OCI-LY7 (cell line): ENCODE measurements at regions not wholly inside any gene's neighbourhood (a gene's known extent, or its start where the extent isn't known, plus 50 kb on each side); places are given as distances from the start of the nearest gene placed in this dataset.

Experiments
- BruUV-seq: library from RNA; stranded (reverse); fragments of 400-500 nt; replicated peaks from 2 replicates; lab custom pipeline; 2021; lab: Mats Ljungman, UMichigan
- CTCF ChIA-PET: fragments of 300-600 bp; sonication (Branson Sonifier 250); formaldehyde crosslinking; loops from one replicate; lab custom pipeline; 2022; ENCODE audit warnings: antibody characterized with exemption; ENCODE audit not compliant: unreplicated experiment; lab: Charles Lee
- POLR2A ChIA-PET: fragments of 300-600 bp; sonication (Branson Sonifier 250); formaldehyde crosslinking; loops from one replicate; lab custom pipeline; 2022; ENCODE audit warnings: antibody characterized with exemption; lab: Charles Lee
- DNase-seq: peaks from one replicate; pipeline ENCODE4 v3.0.0-alpha.2; 2015; ENCODE audit warnings: low spot score
- H2AFZ ChIP-seq: fragments of 200-600 bp; sonication (generic), shearing (Covaris generic); 2 replicates; pipeline ENCODE4 v1.6.1; 2014; ENCODE audit warnings: mild to moderate bottlenecking, antibody characterized with exemption, low read length, moderate library complexity
- H3K27ac ChIP-seq: fragments of 200-600 bp; sonication (generic); 2 replicates; pipeline ENCODE4 v1.5.1; 2014; ENCODE audit warnings: mixed run types, low read depth, mild to moderate bottlenecking, moderate library complexity, low read length, inconsistent platforms; ENCODE audit not compliant: poor library complexity, severe bottlenecking
- H3K36me3 ChIP-seq: fragments of 200-600 bp; sonication (generic); 2 replicates; pipeline ENCODE4 v1.6.1; 2014; ENCODE audit warnings: mild to moderate bottlenecking, antibody characterized with exemption, low read length, moderate library complexity, mixed read lengths; ENCODE audit not compliant: insufficient read depth
- H3K4me1 ChIP-seq: fragments of 200-600 bp; sonication (generic); 2 replicates; pipeline ENCODE4 v1.5.1; 2014; ENCODE audit warnings: mild to moderate bottlenecking, low read length; ENCODE audit not compliant: insufficient read depth, poor library complexity, severe bottlenecking
- H3K4me2 ChIP-seq: fragments of 200-600 bp; sonication (generic); 2 replicates; pipeline ENCODE4 v1.6.1; 2014; ENCODE audit warnings: mild to moderate bottlenecking, low read length
- H3K4me3 ChIP-seq: fragments of 200-600 bp; sonication (generic); 2 replicates; pipeline ENCODE4 v1.5.1; 2014; ENCODE audit warnings: mild to moderate bottlenecking, low read depth, low read length; ENCODE audit not compliant: poor library complexity, severe bottlenecking
- H3K79me2 ChIP-seq: fragments of 200-600 bp; sonication (generic); 2 replicates; pipeline ENCODE4 v1.6.1; 2016; ENCODE audit warnings: low read depth, mild to moderate bottlenecking, low read length, moderate library complexity, mixed read lengths; ENCODE audit not compliant: insufficient read depth
- H3K9me2 ChIP-seq: fragments of 200-600 bp; sonication (generic); 2 replicates; pipeline ENCODE4 v1.6.1; 2016; ENCODE audit warnings: mild to moderate bottlenecking, low read length, mixed read lengths; ENCODE audit not compliant: insufficient read depth
- H3K9me3 ChIP-seq: fragments of 200-600 bp; sonication (generic); 2 replicates; pipeline ENCODE4 v1.6.1; 2014; ENCODE audit warnings: mild to moderate bottlenecking, mixed run types, low read length, mixed read lengths
- H4K20me1 ChIP-seq: fragments of 200-600 bp; sonication (generic); 2 replicates; pipeline ENCODE4 v1.6.1; 2014; ENCODE audit warnings: mild to moderate bottlenecking, antibody characterized with exemption, low read length, moderate library complexity, mixed read lengths; ENCODE audit not compliant: insufficient read depth
- EZH2phosphoT487 ChIP-seq: fragments of 200-600 bp; sonication (generic); IDR thresholded peaks from 2 replicates; pipeline ENCODE4 v1.6.1; 2018; ENCODE audit warnings: low read depth, borderline replicate concordance, mild to moderate bottlenecking, mixed run types, antibody characterized with exemption, low read length, moderate library complexity, mixed read lengths
- intact Hi-C: fragments of 100-400 bp; cut with micrococcal nuclease; formaldehyde crosslinking; loops from one replicate; pipeline ENCODE4 v1.10.0; 2022; ENCODE audit not compliant: unreplicated experiment
- TF ChIP-seq, protein P1 (sequence below): fragments of 200-600 bp; sonication (generic); conservative IDR thresholded peaks from 2 replicates; pipeline ENCODE4 v1.5.1; 2014; ENCODE audit warnings: mild to moderate bottlenecking, antibody characterized with exemption, low read length, moderate library complexity, mixed read lengths

- POLR2A ChIA-PET = no interaction called here
- no peaks in the 10 kb centered on the region for H3K36me3 ChIP-seq
- no TSS peak for BruUV-seq
- H4K20me1 ChIP-seq = no peaks in the 10 kb centered on the region
- no peak overlapping the region for H3K27ac ChIP-seq
- CTCF ChIA-PET = no interaction called here
- intact Hi-C loops = no loop called here
- no peak overlapping the region for H2AFZ ChIP-seq
- no peak for DNase-seq
- H3K4me1 ChIP-seq = no peaks in the 10 kb centered on the region
- TF ChIP-seq EZH2phosphoT487 = no peak
- TF ChIP-seq, protein P1, sequence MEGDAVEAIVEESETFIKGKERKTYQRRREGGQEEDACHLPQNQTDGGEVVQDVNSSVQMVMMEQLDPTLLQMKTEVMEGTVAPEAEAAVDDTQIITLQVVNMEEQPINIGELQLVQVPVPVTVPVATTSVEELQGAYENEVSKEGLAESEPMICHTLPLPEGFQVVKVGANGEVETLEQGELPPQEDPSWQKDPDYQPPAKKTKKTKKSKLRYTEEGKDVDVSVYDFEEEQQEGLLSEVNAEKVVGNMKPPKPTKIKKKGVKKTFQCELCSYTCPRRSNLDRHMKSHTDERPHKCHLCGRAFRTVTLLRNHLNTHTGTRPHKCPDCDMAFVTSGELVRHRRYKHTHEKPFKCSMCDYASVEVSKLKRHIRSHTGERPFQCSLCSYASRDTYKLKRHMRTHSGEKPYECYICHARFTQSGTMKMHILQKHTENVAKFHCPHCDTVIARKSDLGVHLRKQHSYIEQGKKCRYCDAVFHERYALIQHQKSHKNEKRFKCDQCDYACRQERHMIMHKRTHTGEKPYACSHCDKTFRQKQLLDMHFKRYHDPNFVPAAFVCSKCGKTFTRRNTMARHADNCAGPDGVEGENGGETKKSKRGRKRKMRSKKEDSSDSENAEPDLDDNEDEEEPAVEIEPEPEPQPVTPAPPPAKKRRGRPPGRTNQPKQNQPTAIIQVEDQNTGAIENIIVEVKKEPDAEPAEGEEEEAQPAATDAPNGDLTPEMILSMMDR = no peak
- no peaks in the 10 kb centered on the region for H3K9me3 ChIP-seq
- no peaks in the 10 kb centered on the region for H3K9me2 ChIP-seq
- H3K79me2 ChIP-seq = no peaks in the 10 kb centered on the region
- no peak overlapping the region for H3K4me2 ChIP-seq
- H3K4me3 ChIP-seq = no peak overlapping the region
Measured at GRCh38 chr2:138227195-138227594, 262.9 kb downstream of the HNMT start.

DNA sequence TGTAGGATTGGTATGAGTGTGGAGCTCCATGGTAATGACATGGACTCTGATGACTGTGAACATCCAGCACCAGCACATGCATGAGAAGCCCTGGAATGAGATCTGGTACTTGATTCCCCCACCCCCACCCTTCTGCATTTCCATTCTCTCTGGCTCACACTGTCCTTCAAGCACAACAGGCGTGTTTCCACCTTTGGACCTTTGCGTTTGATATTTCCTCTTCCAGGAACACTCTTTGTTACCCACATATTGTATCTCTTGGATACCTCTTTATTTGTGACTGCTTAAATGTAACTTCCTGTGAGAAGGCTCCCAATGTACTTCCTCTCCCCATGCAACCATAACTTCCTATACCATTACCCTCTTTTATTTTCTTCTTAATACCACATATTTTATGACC is 263.8 kb downstream of the HNMT start:
- DNase-seq = no peak
- H3K9me2 ChIP-seq = no peaks in the 10 kb centered on the region
- no peak overlapping the region for H3K4me2 ChIP-seq
- intact Hi-C loops = no loop called here
- TF ChIP-seq, protein P1 = no peak
- POLR2A ChIA-PET = no interaction called here
- no peak overlapping the region for H3K4me3 ChIP-seq
- no peaks in the 10 kb centered on the region for H3K9me3 ChIP-seq
- CTCF ChIA-PET = no interaction called here
- no peaks in the 10 kb centered on the region for H3K4me1 ChIP-seq
- no peaks in the 10 kb centered on the region for H4K20me1 ChIP-seq
- H2AFZ ChIP-seq = no peak overlapping the region
- H3K36me3 ChIP-seq = no peaks in the 10 kb centered on the region
- BruUV-seq = no TSS peak
- H3K79me2 ChIP-seq = no peaks in the 10 kb centered on the region
- H3K27ac ChIP-seq = no peak overlapping the region

DNA sequence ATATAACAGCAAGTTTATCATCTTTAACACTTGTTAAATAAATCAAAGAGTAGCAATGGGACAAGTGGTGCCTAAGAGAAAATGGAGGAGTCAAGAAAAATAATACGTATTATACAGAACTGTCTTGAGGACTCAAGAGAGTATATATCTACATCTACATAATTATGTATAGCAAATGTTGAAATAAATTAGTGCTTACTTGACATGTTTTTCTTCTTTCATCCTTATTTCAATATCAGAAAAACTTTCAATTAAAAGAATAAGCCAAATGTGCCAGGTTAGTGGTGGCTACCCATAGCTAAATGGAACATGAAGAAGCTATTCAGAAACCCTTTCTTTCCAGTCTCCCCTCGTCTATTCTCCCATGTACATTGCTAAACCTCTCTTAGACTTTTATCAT is 267.3 kb upstream of the SPOPL start:
- no peaks in the 10 kb centered on the region for H3K79me2 ChIP-seq
- DNase-seq = no peak
- BruUV-seq = no TSS peak
- H3K4me3 ChIP-seq = no peak overlapping the region
- H3K4me2 ChIP-seq = no peak overlapping the region
- H3K36me3 ChIP-seq = no peaks in the 10 kb centered on the region
- no peaks in the 10 kb centered on the region for H3K9me2 ChIP-seq
- CTCF ChIA-PET = no interaction called here
- intact Hi-C loops = no loop called here
- no peaks in the 10 kb centered on the region for H3K9me3 ChIP-seq
- TF ChIP-seq, protein P1 = no peak
- no peak for TF ChIP-seq EZH2phosphoT487
- 0 out of 2 replicates have a peak, but pooled peaks cover 3% of the 10 kb centered on the region for H4K20me1 ChIP-seq
- POLR2A ChIA-PET = no interaction called here
- no peaks in the 10 kb centered on the region for H3K4me1 ChIP-seq
- H3K27ac ChIP-seq = no peak overlapping the region
- no peak overlapping the region for H2AFZ ChIP-seq
